Femur (tissue), 1 donor: ENCODE measurements at regions not wholly inside any gene's neighbourhood (a gene's known extent, or its start where the extent isn't known, plus 50 kb on each side); places are given as distances from the start of the nearest gene placed in this dataset.
"Not testable (repeated sequence)": the region's sequence is repeated elsewhere in the genome, so short reads cannot be mapped to it uniquely, and the experiment has no call there.

Experiments
- DNase-seq: peaks from one replicate; pipeline ENCODE4 v3.0.0-alpha.2; 2017

- DNase-seq, result no peak
Measured at GRCh38 chr3:159237226-159237625, 435.4 kb downstream of the MFSD1 start.

DNA sequence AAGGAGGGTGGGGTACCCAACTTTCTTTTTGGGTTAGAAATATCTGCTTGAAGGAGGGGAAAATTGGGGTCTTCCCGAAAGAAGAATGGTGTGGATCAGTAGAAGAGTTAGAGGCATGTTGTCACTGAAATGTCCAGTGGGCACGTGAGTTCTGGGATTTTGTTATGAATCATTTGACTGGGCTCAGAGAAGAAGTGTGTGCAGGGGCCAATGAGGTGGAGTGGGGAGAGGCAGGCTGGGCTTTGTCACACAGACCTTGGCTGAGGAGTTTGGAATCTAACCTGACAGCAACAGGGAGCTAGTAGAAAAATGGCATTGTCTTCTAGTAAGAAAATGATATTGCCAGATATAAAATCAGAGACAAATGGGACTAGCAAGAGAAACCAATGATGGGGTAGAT lies 436.8 kb downstream of the MFSD1 start:
- no peak for DNase-seq

DNA sequence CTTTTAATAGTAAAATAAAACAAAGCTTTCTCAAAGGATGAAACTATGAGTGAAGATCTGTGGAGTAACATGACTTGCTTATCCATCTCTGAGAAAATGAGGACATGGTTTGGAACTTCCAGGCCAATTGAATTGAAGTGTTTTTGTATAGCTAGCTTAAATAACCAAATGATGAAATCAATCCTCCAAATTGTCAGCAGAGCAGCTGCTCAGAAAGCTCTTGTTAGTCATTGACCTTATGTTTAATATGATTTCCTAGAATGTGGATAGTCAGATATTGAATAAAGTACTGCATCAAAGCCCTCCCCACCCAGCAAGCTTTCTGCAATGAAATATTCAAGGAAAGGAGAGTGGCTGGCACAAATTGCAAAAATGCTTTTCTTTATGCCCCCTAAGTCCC lies 437.2 kb downstream of the MFSD1 start:
- DNase-seq, result no peak

GRCh38 chr3:159244933-159245332 lies 443.1 kb downstream of the MFSD1 start:
- no peak for DNase-seq

- no peak for DNase-seq
Measured at GRCh38 chr3:159245871-159246270, 444.0 kb downstream of the MFSD1 start.

DNA sequence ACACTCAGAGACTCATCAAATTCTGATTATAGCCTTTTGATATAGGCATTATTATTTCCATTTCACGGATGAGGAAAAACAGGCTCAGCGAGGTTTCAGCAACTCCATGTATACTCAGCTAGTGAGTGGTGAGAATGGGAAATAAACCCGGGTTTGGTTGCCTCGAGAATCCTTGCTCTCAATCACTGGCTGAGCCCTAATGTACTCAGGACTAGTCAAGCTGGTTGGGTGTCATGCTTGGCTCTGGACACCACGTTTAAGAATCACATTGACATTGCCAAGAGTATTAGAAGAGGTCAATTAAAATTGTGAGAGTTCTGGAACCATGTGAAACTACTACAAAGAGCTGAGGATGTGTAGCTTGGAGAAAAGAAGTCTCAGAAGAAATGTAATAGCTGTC lies 444.5 kb downstream of the MFSD1 start:
- DNase-seq, result no peak

- no peak for DNase-seq
Measured at GRCh38 chr3:159249472-159250174, 447.8 kb downstream of the MFSD1 start.

- DNase-seq, result no peak
Measured at GRCh38 chr3:159250961-159251360, 449.1 kb downstream of the MFSD1 start.

DNA sequence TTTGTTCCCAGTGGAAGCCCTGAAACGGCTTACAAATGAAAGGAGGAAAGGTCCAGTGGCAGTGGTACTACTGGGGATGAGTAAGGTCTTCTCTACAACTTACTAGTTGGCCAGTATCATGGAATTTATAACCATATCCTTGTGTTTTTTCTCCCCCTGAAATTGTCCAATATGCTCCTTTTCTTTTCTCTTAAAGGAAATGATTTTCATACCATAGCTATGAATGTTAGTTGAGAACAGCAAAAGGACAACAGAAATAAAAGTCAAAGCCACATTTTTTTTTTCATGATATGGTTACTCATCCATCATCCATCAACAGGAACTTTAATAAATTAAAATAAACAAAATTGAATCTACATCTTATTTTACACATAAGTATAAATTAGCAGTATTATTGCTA lies 450.4 kb downstream of the MFSD1 start:
- DNase-seq, result no peak

DNA sequence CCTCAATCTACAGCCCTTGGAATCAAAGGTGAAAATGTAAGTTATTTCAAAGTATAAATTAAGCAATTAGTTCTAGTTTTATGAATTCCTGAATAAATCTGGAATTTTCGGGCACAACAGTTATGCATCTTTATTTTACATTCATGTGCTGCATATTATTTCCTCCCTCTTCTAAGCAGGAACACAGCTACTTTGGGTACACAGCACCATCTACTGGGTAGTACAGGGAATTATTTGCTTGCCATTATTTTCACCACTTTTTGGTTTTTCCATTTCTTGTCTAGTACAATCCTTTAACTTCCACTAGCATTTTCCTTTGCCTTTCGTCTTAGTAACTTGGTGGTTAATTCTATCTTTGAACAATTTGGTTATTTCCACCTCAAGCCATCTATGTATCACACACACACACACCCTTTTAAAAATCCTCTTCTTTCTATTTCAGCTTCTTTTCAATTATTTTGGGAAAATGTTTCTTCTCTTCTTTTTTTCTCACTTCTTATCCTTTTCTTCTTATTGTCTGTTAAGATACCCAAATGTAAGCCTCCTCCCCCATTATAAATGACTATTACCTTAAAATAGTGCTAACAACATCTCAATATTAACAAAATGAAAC lies 451.0 kb downstream of the MFSD1 start:
- DNase-seq, result no peak

DNA sequence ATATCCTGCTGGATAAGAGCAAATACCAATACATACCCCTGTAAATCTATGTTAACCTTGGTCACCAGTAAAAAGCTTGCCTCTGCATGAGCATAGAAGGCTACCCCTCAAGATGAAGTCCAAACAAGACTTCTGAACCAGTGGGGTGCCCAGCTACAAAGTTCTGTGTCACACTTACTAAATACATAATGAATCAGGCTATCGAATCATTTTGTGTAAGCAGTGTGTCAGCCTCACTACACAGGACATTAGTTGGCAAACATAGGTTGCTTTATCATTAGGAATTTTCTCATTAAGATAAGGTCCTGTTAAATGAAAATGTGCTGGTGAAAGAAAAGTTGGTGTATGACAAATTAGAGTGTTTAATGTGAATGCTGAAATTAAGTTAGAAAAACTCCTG lies 452.0 kb downstream of the MFSD1 start:
- no peak for DNase-seq

GRCh38 chr3:159257954-159258353 lies 456.1 kb downstream of the MFSD1 start:
- DNase-seq, result no peak

DNA sequence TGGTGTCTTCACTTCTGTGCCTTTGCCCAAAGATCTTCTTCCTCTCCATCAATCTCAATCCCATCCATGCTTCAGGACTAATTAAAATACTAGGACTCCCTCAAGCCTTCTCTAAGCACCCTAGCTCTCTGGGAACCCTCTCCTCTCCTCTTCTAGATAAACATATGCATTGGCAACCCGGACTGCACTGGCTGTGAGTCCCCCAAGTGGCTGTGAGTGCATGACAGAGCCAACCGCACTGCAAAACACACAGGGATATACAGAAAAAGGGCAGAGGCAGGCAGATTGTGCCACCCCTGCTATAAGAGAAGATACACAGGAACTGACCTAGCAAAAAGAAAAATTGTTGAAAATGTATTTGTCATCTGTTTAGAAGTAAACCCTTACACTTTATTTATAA lies 457.1 kb downstream of the MFSD1 start:
- no peak for DNase-seq

DNA sequence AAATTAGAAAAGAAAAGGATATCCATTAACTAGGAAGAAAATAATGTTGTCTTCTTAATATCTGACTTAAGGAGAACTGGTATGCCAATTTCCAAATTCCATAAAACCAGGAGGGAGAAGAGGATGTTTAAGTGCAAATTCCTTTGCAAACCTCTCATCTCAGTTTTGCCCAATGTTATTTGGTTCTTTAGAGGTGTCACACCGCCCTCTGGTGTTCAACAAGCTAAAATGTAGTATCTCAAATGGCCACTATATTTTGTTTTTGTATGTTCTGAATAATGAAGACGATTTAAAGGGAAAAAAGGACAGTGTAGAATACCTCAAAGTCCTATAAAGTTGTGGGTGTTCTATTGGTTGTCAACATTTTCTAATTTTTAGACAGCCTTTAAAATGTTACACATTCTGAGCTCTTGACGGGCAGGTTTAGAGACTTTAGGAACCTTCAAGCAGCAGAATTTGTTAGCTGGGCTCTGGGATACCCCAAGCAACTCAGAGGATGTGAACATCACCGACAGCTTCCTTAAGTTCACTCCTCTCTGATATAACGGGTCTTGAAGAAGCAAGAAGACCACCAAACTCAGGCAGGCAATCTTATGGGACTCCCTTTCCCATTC lies 458.3 kb downstream of the MFSD1 start:
- peak; percentile 39 for DNase-seq

- not testable (repeated sequence) for DNase-seq
Measured at GRCh38 chr3:159261333-159261732, 459.5 kb downstream of the MFSD1 start.

DNA sequence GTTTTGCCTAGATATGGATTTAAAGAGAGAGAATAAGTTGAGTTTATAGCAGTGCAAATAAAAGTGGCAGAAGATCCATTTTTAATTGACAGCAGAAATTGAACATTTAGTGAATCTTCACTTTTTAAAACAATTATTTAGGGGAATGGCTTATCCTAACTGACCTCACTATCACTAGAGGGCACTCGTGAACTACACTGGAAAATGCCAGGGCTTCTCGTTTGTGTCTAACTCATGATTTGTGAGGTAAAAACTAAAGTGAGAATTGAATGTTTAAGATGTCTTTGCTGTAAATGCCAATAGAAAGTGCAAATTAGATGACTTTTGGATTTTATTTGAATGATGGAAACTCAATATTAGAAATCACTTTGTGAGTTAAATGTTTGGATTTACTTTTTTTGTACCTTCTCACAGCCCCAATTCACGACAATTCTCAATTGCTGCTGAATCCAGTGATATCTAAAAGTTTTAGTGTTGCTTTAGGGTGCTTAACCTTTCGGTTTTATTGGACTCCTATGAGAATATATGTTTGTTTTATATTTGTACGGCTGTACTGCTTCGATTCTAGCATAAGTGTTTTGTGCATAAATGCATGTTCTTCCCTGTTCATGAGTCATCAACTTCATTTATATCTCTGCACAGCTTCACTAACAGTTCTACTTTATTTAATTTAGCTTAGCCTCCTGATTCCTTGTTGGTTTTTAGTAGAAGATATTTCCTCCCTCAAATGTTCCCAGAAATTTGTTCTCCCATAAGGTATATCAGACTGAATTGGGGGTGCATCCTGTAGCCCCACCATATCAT lies 462.1 kb downstream of the MFSD1 start:
- peak; percentile 29 for DNase-seq

GRCh38 chr3:159265705-159266104 lies 463.9 kb downstream of the MFSD1 start:
- no peak for DNase-seq

DNA sequence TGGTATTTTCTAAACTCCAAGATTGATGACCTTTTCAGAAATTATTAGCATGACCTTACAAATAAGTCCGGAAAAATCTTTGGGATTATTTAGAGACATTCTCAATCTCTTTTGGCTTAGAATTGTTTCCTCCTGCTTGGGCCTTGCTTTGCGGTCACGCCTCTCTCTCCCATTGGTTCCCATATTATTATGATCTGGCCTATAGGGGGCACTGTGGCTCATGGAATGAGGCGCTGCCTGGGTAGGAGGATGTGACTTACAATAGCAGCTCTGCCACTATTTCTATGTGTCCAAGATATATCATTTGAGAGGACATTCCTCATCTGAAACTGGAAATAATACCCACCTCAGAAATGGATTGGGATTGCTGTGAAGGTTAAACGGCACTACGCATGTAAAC lies 464.9 kb downstream of the MFSD1 start:
- peak; percentile 21 for DNase-seq

- no peak for DNase-seq
Measured at GRCh38 chr3:159271799-159272512, 470.1 kb downstream of the MFSD1 start.

GRCh38 chr3:159273070-159273469 lies 471.2 kb downstream of the MFSD1 start:
- DNase-seq, result no peak

GRCh38 chr3:159273608-159274007 lies 471.8 kb downstream of the MFSD1 start:
- DNase-seq, result peak; percentile 65

DNA sequence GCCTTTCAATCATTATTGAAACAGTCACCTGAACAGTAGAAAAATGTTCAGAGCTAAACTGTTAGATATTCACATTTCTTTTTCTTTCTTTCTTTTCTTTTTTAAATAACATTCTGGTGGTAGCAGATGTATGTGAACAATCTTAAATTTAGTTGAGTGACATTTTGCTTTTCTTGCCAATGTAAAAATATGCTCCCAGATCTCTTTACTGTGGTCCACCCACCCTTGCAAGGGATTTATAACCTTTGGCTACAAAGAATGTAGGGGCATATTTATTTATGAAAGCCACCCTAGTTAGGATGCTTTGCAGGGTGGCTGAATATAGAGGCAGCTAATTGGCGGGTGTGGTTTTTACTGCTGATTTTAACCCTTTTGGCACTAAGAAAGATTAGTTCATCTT lies 473.9 kb downstream of the MFSD1 start:
- DNase-seq, result no peak

DNA sequence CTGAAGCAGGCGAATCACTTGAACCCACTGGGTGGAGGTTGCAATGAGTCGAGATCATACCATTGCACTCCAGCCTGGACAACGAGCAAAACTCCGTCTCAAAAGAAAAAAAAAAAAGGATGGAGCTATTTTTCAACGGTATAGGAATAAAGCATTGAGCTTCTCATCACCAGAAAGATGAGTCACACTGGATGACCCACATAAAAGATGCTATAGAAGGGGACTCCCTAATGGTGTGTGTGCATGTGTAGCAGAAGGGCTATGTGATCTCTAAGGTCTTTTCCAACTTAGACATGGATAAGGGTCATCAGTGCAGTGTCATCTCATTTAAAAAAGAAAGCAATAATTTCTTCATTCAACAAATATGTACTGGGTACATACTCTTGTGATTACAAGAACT lies 476.0 kb downstream of the MFSD1 start:
- DNase-seq, result no peak
